ENCODE measurements at regions not wholly inside any gene's neighbourhood (a gene's known extent, or its start where the extent isn't known, plus 50 kb on each side); places are given as distances from the start of the nearest gene placed in this dataset.

- TF ChIP-seq CTCF (IDR thresholded peaks at IDR 0.05): no peak
- TF ChIP-seq POLR2AphosphoS5 (IDR thresholded peaks at IDR 0.05): no peak
Observed at GRCh38 chr7:96579119-96579518, 130.5 kb downstream of the SEM1 start.
